ENCODE measurements at regions not wholly inside any gene's neighbourhood (a gene's known extent, or its start where the extent isn't known, plus 50 kb on each side); places are given as distances from the start of the nearest gene placed in this dataset.

DNA sequence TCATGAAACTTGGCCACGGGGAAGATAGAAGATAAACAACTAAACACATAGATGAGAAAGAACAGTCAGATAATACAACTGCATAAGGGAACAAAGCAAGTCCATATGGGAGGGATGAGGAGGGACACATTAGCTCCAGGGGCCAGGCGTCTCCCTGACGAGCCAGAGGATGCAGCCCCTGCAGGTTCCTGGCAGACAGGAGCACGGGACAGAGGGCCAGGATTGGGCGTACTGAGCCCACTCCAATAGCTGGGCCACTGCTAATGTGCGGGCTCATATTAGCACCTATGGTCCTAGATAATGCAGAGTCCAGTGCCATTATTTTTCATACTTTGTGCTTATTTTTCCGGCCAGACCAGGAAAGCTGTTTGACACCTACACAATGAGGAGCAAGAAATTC, 182.9 kb downstream of the ANKRD60 start:
- TF ChIP-seq, protein P1, sequence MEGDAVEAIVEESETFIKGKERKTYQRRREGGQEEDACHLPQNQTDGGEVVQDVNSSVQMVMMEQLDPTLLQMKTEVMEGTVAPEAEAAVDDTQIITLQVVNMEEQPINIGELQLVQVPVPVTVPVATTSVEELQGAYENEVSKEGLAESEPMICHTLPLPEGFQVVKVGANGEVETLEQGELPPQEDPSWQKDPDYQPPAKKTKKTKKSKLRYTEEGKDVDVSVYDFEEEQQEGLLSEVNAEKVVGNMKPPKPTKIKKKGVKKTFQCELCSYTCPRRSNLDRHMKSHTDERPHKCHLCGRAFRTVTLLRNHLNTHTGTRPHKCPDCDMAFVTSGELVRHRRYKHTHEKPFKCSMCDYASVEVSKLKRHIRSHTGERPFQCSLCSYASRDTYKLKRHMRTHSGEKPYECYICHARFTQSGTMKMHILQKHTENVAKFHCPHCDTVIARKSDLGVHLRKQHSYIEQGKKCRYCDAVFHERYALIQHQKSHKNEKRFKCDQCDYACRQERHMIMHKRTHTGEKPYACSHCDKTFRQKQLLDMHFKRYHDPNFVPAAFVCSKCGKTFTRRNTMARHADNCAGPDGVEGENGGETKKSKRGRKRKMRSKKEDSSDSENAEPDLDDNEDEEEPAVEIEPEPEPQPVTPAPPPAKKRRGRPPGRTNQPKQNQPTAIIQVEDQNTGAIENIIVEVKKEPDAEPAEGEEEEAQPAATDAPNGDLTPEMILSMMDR (IDR thresholded peaks at IDR 0.05), result no peak
- TF ChIP-seq ZFX (IDR thresholded peaks at IDR 0.05; ENCODE audit: borderline replicate concordance), result no peak

Data from 22Rv1 (cell line).